ENCODE measurements at regions not wholly inside any gene's neighbourhood (a gene's known extent, or its start where the extent isn't known, plus 50 kb on each side); places are given as distances from the start of the nearest gene placed in this dataset.

DNA sequence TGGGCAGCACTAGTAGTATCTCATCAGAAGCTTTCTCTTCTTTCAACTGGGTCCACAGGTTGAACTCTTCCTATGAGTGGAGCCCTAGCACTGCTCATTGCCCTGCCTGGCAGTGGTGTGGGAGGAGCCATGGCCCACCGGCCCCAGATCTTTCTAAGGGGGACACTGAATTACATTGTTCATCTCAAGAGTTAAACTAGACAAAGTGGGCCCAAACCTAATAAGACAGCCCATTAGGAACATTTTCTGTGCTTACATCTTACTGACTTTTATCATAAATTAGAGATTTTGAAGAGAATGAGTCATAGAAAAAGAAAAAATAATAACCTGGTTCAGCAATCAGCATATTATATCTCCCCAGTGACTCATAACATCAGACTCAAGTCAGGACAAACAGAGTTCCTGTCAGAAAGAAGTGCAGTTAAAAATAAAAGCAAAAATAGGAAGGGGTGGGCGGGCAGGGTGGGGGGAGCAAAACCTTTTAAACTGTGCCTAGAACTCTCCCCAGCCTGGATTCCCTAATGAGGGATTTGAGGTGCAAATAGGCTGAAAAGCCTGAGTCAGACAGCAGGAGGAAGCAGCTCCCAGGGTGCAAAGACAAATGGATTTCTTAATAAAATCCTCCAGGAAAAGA is 161.6 kb upstream of the TRIB2 start:
- TF ChIP-seq POLR2A (IDR thresholded peaks at IDR 0.05), result no peak
- TF ChIP-seq, protein P1, sequence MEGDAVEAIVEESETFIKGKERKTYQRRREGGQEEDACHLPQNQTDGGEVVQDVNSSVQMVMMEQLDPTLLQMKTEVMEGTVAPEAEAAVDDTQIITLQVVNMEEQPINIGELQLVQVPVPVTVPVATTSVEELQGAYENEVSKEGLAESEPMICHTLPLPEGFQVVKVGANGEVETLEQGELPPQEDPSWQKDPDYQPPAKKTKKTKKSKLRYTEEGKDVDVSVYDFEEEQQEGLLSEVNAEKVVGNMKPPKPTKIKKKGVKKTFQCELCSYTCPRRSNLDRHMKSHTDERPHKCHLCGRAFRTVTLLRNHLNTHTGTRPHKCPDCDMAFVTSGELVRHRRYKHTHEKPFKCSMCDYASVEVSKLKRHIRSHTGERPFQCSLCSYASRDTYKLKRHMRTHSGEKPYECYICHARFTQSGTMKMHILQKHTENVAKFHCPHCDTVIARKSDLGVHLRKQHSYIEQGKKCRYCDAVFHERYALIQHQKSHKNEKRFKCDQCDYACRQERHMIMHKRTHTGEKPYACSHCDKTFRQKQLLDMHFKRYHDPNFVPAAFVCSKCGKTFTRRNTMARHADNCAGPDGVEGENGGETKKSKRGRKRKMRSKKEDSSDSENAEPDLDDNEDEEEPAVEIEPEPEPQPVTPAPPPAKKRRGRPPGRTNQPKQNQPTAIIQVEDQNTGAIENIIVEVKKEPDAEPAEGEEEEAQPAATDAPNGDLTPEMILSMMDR (IDR thresholded peaks at IDR 0.05), result no peak
